SK-N-MC (cell line): ENCODE measurements at regions not wholly inside any gene's neighbourhood (a gene's known extent, or its start where the extent isn't known, plus 50 kb on each side); places are given as distances from the start of the nearest gene placed in this dataset.

Source experiments
- DNase-seq: peaks from one replicate; pipeline ENCODE4 v3.0.0-alpha.2; 2011; ENCODE audit warnings: low read depth, low spot score
- H3K27ac ChIP-seq: fragments of 200-600 bp; sonication (generic); 2 replicates; pipeline ENCODE4 v1.5.1; 2016; ENCODE audit warnings: mixed run types
- H3K36me3 ChIP-seq: fragments of 200-600 bp; sonication (generic); 2 replicates; pipeline ENCODE4 v1.6.1; 2017; ENCODE audit warnings: antibody characterized with exemption, low read length, mixed read lengths; ENCODE audit not compliant: insufficient read depth
- H3K4me3 ChIP-seq: fragments of 200-600 bp; sonication (generic); 2 replicates; pipeline ENCODE4 v1.5.1; 2016
- H3K9ac ChIP-seq: fragments of 200-600 bp; sonication (generic); 2 replicates; pipeline ENCODE4 v1.8.0; 2017; ENCODE audit warnings: mixed run types, mixed read lengths; ENCODE audit not compliant: insufficient read length
- H3K9me3 ChIP-seq: fragments of 200-600 bp; sonication (generic); 2 replicates; pipeline ENCODE4 v1.6.1; 2017; ENCODE audit warnings: low read depth, mild to moderate bottlenecking, antibody characterized with exemption, low read length, moderate library complexity, mixed read lengths
- EZH2 ChIP-seq: fragments of 200-600 bp; sonication (generic); IDR thresholded peaks from one replicate; pipeline ENCODE4 v1.6.1; 2017; ENCODE audit warnings: antibody characterized with exemption
- FOXP2 ChIP-seq: optimal IDR thresholded peaks from 2 replicates; pipeline ENCODE3; 2011; ENCODE audit warnings: mild to moderate bottlenecking, moderate library complexity; ENCODE audit not compliant: insufficient read depth; ENCODE audit errors: extremely low read length, control extremely low read depth
- POLR2AphosphoS5 ChIP-seq: IDR thresholded peaks from 2 replicates; pipeline ENCODE4 v1.6.1; 2012; ENCODE audit warnings: mild to moderate bottlenecking, low read depth, low read length, borderline replicate concordance

DNA sequence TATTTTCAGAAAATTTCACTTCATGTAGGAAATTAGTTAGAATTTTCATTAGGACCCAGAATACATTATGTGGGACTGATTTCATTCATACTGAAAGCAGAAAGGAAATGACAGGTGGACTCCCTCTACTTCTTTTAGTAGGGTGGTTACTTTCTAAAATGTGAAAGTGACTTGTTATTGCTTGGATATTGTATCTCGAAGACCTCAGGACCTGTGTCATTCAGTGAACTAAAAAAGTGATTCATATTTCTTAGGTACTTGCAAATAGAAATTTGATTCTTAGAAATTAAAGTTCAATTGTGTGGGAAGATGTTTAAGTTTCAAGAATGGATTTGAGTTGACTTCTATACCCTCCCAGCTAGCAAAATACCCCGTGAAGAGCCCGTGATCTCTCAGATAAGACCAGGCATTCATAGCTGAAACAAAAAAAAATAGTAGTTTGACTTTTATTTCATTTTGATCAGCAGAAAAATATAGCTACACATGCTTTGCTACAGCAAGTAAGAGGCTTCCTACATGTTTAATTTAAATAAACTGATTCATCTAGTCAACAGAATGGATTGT lies 1037.1 kb downstream of the GATA3 start:
- Histone ChIP-seq H3K9ac (no peak overlapping the region), H3K36me3 (no peaks in the 10 kb centered on the region), H3K4me3 (no peak overlapping the region), H3K9me3 (no peaks in the 10 kb centered on the region), H3K27ac (no peak overlapping the region)
- no peak for DNase-seq
- TF ChIP-seq FOXP2 (no peak), POLR2AphosphoS5 (no peak), EZH2 (no peak)

DNA sequence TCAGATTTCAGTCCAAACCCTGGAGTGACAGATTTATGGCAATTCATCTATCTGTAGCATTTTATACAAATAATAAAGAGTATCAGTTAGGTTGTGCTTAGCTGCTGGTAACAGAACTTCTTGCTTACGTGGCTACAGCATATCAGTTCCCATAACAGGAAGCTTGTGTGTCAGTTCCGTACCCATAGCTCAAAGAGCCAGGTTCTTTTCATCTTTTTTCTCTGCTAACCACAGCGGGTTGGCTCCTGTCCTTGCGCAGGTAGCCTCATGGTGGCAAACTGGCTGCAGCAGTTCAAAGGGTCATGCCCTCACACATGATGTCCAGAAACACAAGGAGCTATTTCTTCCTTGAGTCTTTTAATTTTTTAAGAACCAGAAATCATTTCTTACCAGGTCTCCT lies 1041.8 kb downstream of the GATA3 start:
- DNase-seq = no peak
- Histone ChIP-seq H3K9ac (no peak overlapping the region), H3K36me3 (no peaks in the 10 kb centered on the region), H3K4me3 (no peak overlapping the region), H3K9me3 (no peaks in the 10 kb centered on the region), H3K27ac (no peak overlapping the region)
- TF ChIP-seq EZH2 = no peak
- TF ChIP-seq POLR2AphosphoS5 = no peak
- TF ChIP-seq FOXP2 = no peak

DNA sequence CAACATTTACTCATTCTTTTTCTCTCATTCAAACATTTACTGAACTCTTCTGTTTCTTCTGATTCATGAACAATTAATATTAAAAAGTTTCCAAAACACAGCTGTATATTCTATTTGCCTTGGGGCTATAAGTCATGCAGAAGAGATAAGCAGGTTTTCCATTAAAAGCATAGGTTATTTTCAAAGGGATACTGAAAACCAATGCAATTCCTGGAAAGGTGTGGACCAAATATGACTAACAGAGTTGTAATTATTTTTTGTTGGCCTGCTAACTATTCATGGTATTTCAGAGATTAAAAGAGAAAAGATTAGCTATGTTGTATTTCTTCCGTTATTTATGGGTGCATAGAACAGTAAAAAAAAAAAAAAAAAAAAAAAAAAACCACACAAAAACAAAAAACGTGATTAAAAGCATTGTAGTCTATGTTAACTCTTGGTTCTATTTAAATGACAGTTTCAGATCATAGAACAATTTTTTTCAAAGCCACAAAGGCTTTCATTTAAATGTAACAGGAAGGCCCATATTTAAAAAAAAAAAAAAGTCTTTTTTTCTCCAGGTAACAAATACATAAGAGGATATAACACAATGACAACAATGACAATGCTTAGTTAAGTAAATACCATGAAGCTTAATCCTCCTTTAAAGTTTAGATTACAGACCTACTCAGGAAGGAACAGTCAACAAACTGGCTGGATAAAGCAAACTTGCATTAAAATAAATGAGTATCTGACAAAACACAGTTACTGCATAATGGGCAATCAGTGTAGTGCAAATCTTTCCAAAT lies 1042.9 kb downstream of the GATA3 start:
- Histone ChIP-seq H3K36me3 (no peaks in the 10 kb centered on the region), H3K9ac (no peak overlapping the region), H3K4me3 (no peak overlapping the region), H3K27ac (no peak overlapping the region), H3K9me3 (no peaks in the 10 kb centered on the region)
- TF ChIP-seq EZH2 = no peak
- TF ChIP-seq FOXP2 = no peak
- no peak for TF ChIP-seq POLR2AphosphoS5
- no peak for DNase-seq

DNA sequence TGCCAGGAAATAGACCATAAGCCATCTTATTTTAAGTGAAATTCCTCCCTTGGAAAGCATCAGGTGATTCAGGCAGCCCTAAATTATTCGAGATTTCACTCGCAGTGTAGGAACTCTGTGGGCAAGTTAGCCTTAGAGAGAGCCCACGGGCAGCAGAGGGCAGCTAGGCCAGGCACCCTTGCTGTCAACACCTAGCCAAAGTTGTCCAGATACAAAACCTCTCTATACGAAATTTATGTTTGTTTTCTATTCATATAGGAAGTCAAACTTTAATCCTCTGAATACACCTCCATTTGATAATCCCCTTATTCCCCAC lies 1043.5 kb downstream of the GATA3 start:
- H3K9me3 ChIP-seq = no peaks in the 10 kb centered on the region
- no peak overlapping the region for H3K9ac ChIP-seq
- H3K27ac ChIP-seq = no peak overlapping the region
- no peak overlapping the region for H3K4me3 ChIP-seq
- H3K36me3 ChIP-seq = no peaks in the 10 kb centered on the region
- no peak for DNase-seq
- TF ChIP-seq POLR2AphosphoS5 (no peak), FOXP2 (no peak), EZH2 (no peak)

DNA sequence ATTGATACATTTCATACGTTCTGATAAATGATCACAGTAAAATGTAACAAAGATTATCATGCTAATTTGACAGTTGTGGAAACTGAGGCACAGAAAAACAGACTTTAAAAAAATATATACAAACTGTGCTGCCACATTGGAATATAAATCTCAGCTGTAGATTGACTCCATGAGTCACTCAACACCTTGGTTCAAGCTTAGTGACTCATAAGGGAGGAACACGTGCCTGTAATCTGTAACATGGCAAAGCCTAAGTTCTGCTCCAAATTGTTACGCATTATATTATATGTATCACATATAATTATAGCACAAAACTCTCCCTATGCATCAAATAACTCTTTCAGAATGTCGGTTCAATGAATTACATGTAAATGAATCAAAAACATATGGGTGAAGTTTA lies 1047.5 kb downstream of the GATA3 start:
- Histone ChIP-seq H3K27ac (no peak overlapping the region), H3K9me3 (no peaks in the 10 kb centered on the region), H3K9ac (no peak overlapping the region), H3K4me3 (no peak overlapping the region), H3K36me3 (no peaks in the 10 kb centered on the region)
- TF ChIP-seq FOXP2 = no peak
- no peak for TF ChIP-seq EZH2
- no peak for TF ChIP-seq POLR2AphosphoS5
- no peak for DNase-seq

DNA sequence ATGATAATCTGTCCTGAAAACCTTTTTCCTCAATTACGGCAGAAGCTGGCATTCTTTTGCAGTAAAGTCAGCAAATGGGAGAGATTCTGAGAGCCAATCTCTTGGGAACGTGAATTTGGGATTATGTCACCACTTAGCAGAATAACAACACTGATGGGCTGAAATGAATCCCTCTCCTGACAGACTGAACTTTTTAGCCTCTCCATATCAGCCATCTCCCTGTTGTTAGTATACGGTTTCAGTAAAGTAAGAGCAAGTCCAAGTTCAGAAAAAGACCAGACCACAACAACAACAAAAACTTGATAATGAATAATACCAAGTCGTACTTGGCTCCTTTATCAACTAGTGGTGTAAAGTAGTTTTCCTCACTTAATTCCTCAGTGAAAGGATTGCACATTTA lies 1048.8 kb downstream of the GATA3 start:
- TF ChIP-seq FOXP2 (no peak), EZH2 (no peak), POLR2AphosphoS5 (no peak)
- DNase-seq = no peak
- Histone ChIP-seq H3K9me3 (no peaks in the 10 kb centered on the region), H3K36me3 (no peaks in the 10 kb centered on the region), H3K4me3 (no peak overlapping the region), H3K27ac (no peak overlapping the region), H3K9ac (no peak overlapping the region)

DNA sequence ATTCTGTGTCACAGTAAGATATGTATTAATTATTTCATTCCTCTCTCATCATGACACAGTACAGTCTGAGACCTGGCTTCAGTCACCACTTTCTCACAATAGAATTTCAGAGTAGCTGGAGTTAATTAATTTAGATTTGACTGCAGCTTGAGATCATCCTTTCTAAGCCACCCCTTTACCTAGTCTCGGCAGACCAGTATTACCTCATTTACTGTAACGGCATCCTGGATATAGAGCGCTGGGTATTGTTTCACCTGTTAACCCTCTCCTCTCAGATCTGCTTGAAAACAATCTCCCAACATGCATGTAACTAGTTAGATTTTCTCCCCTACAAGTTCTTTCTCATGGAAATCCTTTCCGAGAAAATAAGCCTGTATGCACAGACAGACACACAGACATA lies 1057.5 kb downstream of the GATA3 start:
- no peak for TF ChIP-seq FOXP2
- TF ChIP-seq POLR2AphosphoS5 = no peak
- no peak for TF ChIP-seq EZH2
- H3K36me3 ChIP-seq = no peaks in the 10 kb centered on the region

DNA sequence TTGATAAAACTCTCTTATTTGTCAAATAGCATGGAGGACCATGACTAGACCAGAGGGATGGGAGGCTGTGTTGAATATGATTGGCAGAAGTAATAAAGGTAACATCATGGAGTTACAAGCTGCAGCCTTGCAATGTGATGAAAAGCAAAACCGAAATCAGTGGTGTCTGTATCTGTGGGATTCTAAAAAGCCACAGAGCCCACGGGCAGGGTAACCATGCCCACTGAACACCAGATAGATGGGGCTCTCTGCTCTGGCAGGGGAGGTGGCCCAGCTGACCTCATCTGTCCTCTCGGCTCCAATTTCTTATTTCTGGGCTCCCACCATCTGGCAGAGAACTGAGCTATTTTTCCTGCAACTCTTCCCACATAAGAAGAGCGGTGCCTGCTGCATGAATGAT lies 1072.2 kb downstream of the GATA3 start:
- Histone ChIP-seq H3K27ac (no peak overlapping the region), H3K9ac (no peak overlapping the region), H3K36me3 (no peaks in the 10 kb centered on the region), H3K9me3 (no peaks in the 10 kb centered on the region), H3K4me3 (no peak overlapping the region)
- no peak for TF ChIP-seq POLR2AphosphoS5
- TF ChIP-seq EZH2 = no peak
- TF ChIP-seq FOXP2 = no peak
- no peak for DNase-seq

More for the DNA sequence above, 1057.5 kb downstream of the GATA3 start:
- H3K4me3 ChIP-seq = no peak overlapping the region
- DNase-seq = no peak
- H3K9ac ChIP-seq = no peak overlapping the region
- H3K27ac ChIP-seq = no peak overlapping the region
- no peaks in the 10 kb centered on the region for H3K9me3 ChIP-seq
